C4-2B (cell line): ENCODE measurements at regions not wholly inside any gene's neighbourhood (a gene's known extent, or its start where the extent isn't known, plus 50 kb on each side); places are given as distances from the start of the nearest gene placed in this dataset.
A peak's percentile ranks its signal among the peaks of the same experiment; 100 is the strongest.

Source experiments
- H3K27ac ChIP-seq: fragments of 450-650 bp; 2 replicates; pipeline ENCODE4 v1.5.1; 2017
- ZFX ChIP-seq: fragments of 450-650 bp; IDR thresholded peaks from 2 replicates; pipeline ENCODE4 v1.6.1; 2017
- TF ChIP-seq, protein P1 (sequence below): fragments of 450-650 bp; conservative IDR thresholded peaks from 2 replicates; pipeline ENCODE4 v1.5.1; 2017; ENCODE audit warnings: mild to moderate bottlenecking

DNA sequence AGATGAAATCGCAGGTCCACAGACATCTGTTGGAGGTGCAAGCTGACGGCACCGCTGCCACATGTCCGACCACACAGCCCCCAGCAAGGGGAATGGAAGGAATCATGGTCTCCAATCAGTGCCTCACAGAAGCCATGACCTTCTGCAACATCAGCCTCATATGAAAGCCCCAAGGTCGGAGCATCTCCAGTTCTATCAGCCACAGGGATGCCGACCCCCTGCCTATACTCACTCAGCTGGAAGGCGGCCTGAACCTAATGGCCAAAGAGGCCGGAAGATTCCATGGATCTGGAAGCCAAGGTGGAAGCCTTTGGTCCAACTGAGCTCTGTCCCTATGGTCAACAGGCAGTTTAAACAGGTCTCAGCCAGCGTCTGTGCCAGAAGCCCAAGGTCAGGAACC is 278.8 kb downstream of the TNS1 start:
- no peak overlapping the region for H3K27ac ChIP-seq
- TF ChIP-seq ZFX, result no peak
- TF ChIP-seq, protein P1, sequence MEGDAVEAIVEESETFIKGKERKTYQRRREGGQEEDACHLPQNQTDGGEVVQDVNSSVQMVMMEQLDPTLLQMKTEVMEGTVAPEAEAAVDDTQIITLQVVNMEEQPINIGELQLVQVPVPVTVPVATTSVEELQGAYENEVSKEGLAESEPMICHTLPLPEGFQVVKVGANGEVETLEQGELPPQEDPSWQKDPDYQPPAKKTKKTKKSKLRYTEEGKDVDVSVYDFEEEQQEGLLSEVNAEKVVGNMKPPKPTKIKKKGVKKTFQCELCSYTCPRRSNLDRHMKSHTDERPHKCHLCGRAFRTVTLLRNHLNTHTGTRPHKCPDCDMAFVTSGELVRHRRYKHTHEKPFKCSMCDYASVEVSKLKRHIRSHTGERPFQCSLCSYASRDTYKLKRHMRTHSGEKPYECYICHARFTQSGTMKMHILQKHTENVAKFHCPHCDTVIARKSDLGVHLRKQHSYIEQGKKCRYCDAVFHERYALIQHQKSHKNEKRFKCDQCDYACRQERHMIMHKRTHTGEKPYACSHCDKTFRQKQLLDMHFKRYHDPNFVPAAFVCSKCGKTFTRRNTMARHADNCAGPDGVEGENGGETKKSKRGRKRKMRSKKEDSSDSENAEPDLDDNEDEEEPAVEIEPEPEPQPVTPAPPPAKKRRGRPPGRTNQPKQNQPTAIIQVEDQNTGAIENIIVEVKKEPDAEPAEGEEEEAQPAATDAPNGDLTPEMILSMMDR, result no peak

DNA sequence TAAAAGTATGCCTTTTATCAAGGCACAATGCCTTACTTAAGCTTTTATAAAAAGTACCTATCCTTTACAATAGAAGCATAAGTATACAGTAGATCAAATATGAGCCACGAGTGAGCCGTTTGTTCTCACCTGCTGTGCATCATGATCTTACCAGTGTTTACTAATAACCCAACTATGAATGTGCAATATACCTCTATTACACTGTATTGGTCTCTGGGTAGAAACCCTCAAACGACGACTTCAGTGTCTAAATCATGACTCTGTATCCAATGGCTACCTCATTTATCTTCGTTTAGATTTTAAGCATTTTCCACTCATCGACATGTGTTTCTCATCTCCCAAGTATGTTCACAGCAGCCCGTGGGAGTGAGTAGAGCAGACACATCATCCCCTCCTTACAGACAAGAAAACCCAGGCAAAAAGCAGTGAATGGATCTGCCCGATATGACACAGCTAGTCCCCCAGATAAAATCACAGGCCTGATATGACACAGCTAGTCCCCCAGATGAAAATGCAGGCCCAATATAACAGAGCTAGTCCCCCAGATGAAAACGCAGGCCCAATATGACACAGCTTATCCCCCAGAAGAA is 279.8 kb downstream of the TNS1 start:
- no peak overlapping the region for H3K27ac ChIP-seq
- TF ChIP-seq, protein P1, result no peak
- TF ChIP-seq ZFX, result no peak

DNA sequence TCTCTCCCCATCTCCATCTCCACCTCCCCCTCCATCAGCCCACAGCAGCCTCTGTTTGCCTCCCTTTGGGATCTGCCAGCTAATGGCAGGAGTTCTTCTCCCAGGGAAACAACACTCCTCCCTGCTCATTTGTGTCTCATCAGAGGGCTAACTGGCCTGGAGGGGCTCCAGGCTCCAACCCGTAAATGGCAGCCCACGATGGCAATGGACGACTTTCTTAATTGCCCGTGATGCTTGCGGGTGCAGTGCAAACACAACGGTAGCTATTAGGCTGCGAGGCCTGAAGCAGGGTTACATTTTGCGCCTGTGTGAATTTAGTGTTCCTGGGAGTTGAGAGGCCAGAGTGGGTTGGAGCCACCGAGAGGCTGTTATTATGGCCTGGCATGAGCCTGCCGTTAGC is 285.1 kb downstream of the TNS1 start:
- H3K27ac ChIP-seq, result no peak overlapping the region
- no peak for TF ChIP-seq ZFX
- TF ChIP-seq, protein P1, result no peak

DNA sequence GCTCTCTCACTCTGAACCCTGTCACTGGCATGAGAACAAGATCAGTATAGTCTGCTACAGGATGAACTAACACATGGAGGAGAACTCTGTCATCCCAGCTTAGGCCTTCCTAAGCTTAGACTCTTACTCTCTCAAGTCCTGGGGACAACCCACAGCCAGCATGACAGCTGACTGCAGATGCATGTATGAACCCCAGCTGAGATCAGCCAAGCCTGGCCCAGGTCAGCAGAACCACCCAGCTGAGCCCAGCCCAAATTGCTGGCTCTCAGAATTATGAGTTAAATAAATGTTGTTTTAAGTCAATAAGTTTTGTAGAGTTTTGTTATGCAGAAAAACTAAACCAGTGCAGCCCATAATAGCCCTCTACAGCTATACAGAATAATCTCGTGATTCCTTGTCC is 287.3 kb downstream of the TNS1 start:
- H3K27ac ChIP-seq, result no peak overlapping the region
- no peak for TF ChIP-seq ZFX
- TF ChIP-seq, protein P1, result no peak

DNA sequence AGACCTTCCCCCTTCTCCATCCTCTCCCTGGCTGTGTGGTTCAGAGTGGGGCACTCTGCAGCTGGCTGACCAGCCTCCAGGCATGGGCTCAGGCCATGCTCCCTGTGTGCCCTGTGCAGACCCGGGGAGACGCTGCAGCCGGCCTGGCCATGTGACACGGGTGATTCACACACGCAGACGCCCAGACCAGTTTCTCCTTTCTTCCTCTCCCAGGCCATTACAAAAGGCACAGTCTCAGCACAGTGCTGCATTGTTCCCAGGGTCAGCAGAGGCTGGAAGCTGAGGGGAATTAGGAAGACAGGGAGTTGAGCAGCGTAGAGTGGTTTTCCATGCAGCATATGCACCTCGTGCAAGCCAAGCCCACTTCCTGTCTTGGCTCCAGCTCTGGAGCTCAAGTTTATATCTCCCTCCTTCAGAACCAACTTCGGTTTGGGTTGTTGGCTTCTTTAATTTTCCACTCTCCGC is 288.5 kb downstream of the TNS1 start:
- H3K27ac ChIP-seq, result no peak overlapping the region
- TF ChIP-seq, protein P1, result no peak
- no peak for TF ChIP-seq ZFX

DNA sequence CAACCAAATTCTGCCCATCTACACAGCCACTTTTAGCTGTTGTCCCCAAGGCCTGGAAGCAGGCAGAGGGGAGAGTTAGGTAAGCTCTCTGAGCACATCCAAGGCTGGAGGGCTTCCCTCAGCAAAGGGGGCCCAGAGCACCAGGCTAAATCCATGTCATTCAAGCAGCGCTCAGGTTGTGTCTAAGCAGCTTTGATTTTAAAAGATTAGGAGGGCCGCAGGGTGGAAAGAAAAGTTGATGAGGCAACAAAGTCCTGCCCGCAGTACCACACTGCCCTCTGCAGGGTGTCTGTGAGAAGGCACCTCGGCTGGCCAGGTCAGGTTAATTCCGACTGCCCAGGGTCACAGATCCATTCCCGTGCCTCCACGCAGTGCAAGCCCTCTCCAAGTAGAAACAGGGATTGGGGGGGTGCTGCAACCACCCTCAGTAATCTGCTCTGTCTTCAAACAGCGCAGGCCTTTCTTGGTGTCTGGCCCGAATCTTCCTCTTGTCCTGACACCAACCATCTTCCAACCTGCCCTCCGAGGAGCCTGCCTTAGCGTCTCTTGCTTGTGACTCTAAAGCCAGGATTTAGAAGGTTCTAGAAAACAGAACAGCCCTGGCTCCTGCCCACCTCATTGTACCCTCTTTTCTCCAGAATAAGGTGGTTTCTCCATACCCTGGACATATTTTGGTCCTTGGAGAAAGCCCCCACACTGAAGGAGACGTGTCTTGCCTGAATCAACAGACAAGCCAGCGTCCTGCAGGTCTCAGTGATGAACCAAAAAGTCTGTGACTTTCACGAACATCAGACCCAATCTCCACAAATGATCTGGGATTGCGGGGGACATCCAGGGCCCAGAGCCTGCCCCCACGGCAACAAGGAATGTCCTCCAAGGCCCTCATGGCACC is 289.2 kb downstream of the TNS1 start:
- TF ChIP-seq, protein P1, result peak; percentile 95
- TF ChIP-seq ZFX, result no peak
- no peak overlapping the region for H3K27ac ChIP-seq

DNA sequence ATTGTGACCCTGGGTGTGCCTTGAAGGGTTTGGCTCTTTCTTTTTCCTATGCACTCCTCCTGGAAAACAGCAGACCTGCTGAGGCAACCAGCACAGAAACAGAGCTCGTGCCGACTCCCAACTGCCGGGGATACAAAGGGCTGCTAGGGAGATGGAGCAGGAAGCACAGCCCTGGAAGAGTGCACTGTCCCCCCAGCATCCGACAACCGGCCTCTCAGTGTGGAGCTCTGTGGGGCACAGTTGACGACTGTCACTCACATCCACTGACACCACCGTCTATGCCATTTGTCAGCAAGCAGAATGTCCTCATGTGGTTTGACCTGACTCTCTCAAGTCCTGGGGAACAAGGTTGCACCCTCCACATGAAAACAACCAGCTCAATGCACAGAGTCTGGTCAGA is 290.4 kb downstream of the TNS1 start:
- no peak overlapping the region for H3K27ac ChIP-seq
- TF ChIP-seq, protein P1, result no peak
- TF ChIP-seq ZFX, result no peak
